NK-92 treated with Interleukin-12 subunit alpha and Interleukin-12 subunit beta, amount 100 ng/mL, for 24 hours (cell line): ENCODE measurements at regions not wholly inside any gene's neighbourhood (a gene's known extent, or its start where the extent isn't known, plus 50 kb on each side); places are given as distances from the start of the nearest gene placed in this dataset.
"Not testable (repeated sequence)": the region's sequence is repeated elsewhere in the genome, so short reads cannot be mapped to it uniquely, and the experiment has no call there.

Experiments used
- DNase-seq: peaks from one replicate; lab custom pipeline; 2025; lab: John Stamatoyannopoulos, UW

GRCh38 chr15:57767481-57767880 is 61.0 kb downstream of the POLR2M start:
- no peak for DNase-seq

- DNase-seq: no peak
Observed at GRCh38 chr15:57769266-57769665, 62.8 kb downstream of the POLR2M start.

DNA sequence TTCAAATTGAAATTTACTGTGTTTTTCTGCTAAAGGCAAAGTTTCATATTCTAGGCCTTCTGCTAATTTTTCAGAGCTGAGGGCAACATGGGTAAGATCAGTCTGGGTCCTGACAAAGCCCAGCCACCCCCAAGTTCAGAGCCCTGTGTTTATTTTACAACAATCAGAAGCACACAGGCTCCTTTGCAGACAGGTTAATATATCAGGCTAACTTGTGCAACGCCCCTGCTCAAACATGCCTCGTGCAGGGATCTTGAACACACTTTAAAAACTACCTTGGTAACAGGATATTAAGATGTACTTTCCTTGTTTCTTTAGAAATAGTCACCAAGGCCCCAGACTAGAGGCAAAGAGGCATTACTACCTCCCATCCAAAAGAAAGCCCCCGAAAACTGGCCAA is 64.0 kb downstream of the POLR2M start:
- no peak for DNase-seq

DNA sequence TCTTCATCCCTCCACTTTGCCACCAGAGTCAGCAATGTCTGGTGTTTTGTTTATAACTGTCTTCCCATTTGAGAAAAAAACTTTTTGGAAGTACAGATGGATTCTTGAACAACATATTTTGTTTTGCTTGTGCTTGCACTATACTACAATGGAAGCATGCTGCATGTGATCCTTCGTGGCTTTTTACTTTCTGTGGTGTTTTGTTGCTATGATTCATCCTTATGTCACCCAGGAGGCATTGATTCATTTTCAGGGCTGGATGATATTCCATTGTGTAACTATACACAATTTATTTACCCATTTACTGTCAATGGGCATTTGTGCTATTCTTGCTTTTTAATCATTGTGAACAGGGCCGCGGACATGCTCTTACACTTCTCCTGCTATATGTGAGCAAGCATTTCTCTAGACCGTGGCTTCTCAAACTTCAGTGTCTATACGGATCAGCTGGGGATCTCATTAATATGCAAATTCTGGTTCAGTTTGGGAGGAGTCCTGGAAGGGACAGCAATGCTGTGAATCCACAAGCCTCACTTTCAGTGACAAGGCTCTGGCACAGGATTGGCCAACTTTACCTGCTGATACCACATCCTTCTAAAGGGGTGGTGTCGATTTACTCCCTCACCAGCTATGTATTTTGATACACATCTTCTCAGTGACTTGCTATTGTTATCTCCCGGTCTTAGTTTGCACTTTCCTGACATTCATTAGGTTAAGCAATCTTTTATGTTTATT is 65.9 kb downstream of the POLR2M start:
- DNase-seq: no peak

- DNase-seq: no peak
Observed at GRCh38 chr15:57773051-57773450, 66.5 kb downstream of the POLR2M start.

DNA sequence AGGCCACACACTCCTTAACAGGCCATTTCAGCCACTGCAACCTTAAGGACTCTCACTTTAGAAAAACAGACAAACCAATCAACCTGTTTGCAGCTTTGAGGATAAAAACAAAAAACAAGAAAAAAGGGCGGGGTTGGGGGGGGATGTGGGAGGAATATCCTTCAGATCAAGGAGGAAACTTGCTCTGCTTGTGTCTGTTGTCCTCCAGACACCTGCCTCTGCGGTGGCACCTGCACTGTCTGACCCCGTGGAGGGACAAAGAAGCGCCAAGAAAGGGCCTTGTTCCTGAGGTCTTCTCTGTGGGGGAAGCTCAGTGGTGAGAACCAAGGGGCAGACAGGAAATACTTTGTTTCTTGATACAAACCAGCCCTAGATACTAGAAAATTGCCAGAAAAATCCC is 70.5 kb downstream of the POLR2M start:
- DNase-seq: no peak

GRCh38 chr15:57780471-57780870 is 74.0 kb downstream of the POLR2M start:
- DNase-seq: no peak

DNA sequence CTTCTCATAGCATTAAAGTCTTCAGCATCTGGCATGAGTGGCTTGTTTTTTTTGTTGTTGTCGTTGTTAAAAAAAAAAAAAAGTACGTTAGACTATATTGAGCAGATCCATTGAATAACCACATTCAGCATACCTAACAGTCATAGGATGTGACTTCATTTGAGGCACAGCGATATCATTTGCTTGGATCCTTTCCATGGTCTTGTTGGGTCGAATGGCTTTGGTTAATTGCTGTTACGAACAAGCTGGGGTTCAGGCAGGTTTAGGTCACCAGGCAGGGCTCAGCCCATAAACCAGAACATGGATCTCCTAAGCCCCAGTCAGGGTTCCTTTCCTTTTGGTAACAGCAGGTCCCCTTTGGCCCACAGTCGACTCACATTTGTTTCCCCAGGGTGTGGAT is 76.2 kb downstream of the POLR2M start:
- DNase-seq: no peak

GRCh38 chr15:57784081-57784511 is 77.6 kb downstream of the POLR2M start:
- no peak for DNase-seq

GRCh38 chr15:57785039-57785438 is 78.5 kb downstream of the POLR2M start:
- DNase-seq: no peak

DNA sequence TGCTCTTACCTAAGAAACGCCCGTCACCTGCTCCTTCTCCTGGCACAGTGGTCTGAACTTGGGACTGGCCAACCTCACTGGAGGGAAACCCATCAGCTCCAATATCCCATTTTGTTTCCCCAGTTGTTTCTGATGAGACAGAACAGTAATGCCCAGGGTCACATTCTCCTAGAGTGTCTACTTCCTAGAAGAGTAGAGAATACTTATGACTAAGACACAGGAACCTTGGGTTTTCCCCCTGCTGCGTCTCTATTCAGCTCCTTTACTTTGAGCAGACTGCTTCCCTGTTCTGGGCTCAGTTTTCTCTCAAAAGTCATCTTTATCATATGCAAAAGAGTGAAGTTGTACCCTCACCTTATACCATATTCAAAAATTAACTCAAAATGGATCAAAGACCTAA is 79.4 kb downstream of the POLR2M start:
- DNase-seq: no peak

- DNase-seq: no peak
Observed at GRCh38 chr15:57789225-57789624, 82.7 kb downstream of the POLR2M start.

DNA sequence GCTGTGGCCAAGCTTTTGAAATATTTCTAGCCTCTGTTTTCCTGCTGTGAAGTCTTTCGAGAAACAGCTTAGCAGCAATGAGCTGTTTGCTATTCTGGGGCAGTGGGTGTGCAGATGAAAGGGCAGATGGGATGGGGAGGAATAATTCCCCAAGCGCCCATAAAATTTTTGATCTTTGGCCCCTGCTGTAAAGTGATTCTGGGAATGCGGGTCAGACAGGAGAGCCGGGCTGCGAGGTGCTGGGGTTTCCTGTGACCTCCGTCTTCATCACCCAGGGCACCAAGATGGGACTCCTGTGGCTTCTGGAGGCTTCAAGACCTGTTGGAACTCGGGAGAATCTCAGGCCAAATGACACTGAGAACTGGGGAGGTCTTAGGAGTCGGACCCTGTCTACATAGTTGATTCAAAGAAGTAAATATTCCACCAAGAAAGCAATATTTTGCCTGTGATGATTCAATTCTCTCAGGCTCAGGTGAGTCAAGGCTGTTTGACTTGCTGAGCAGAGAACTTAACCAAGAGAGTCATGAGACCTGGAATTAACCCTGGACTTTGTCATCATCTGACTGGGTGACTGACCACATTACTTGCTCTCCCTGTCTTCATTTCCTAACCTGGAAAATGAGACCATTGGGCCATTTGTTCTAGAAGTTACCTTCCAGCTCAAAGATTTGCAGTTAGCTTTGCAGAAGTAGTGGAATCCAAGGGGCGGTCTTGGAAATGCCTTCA is 86.4 kb downstream of the POLR2M start:
- DNase-seq: no peak

- DNase-seq: no peak
Observed at GRCh38 chr15:57795261-57795660, 88.7 kb downstream of the POLR2M start.

DNA sequence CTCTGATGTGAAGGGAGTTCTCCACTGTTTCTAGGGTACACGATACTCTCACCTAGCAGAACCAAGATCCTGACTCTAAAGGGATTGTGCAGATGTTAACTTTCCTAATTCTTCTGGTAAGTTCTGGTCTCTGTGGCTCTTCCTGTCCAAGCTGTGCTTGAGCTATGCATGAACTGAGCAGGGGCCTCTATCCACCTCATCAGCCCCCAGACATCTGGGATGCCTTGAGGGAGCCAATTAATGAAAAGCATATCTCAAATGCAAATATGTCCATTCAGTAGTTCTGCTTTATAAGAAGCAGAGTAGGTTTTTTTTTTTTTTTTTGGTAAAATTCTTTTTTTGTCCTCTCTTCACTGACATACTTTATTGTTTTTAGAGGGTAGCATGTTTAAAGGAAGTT is 89.6 kb downstream of the POLR2M start:
- no peak for DNase-seq

GRCh38 chr15:57797110-57797509 is 90.6 kb downstream of the POLR2M start:
- no peak for DNase-seq

- no peak for DNase-seq
Observed at GRCh38 chr15:57797568-57798267, 91.2 kb downstream of the POLR2M start.

- no peak for DNase-seq
Observed at GRCh38 chr15:57806003-57806402, 99.5 kb downstream of the POLR2M start.

DNA sequence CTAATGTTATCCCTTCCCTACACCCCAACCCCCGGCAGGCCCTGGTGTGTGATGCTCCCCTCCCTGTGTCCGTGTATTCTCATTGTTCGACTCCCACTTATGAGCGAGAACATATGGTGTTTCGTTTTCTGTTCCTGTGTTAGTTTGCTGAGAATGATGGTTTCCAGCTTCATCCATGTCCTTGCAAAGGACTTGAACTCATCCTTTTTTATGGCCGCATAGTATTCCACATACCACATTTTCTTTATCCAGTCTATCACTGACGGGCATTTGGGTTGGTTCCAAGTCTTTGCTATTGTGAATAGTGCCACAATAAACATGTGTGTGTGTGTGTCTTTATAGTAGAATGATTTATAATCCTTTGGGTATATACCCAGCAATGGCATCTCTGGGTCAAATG is 102.8 kb downstream of the POLR2M start:
- DNase-seq: not testable (repeated sequence)

DNA sequence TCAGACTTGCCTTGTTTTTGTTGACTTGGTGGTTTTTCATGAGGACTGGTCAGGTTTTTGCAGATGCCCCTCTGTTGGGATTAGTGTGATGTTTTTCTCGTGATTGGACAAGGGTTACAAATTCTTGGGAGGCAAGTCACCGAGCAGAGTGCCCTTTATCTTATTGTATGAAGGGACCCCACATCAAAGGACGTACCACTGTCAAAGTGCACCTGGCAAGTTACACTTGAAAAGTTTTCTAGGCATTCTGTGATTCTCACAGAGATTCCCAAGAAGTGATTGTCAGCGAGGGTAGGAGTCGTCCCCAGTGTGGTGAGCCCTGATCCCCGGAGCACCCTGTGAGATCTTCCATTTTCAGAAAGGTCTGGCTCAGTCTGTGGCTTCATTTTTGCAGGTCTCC is 110.1 kb downstream of the POLR2M start:
- no peak for DNase-seq

GRCh38 chr15:57819646-57820045 is 113.1 kb downstream of the POLR2M start:
- DNase-seq: no peak

GRCh38 chr15:57820119-57820518 is 113.6 kb downstream of the POLR2M start:
- DNase-seq: no peak

- DNase-seq: no peak
Observed at GRCh38 chr15:57821826-57822225, 115.3 kb downstream of the POLR2M start.
